Gastroesophageal sphincter (tissue), 4 donors: ENCODE measurements at regions not wholly inside any gene's neighbourhood (a gene's known extent, or its start where the extent isn't known, plus 50 kb on each side); places are given as distances from the start of the nearest gene placed in this dataset.

Experiments
- ATAC-seq: fragments of 150-250 bp; one replicate; pipeline ENCODE4 v1.9.1; 2016; ENCODE audit warnings: mild to moderate bottlenecking, moderate library complexity
- H3K27ac ChIP-seq, 4 donors: fragments of 200-600 bp; sonication (generic) in 3 of 4; 1 replicate in 3 of 4; 2 replicates in 1 of 4; pipeline ENCODE4 v1.5.1; 2016 to 2019
- H3K27me3 ChIP-seq: fragments of 200-600 bp; sonication (generic); one replicate; pipeline ENCODE4 v1.5.1; 2019
- H3K36me3 ChIP-seq, 2 donors: fragments of 200-600 bp; sonication (generic); one replicate each; pipeline ENCODE4 v1.5.1; 2019; ENCODE audit warnings: control low read depth in 1 of 2
- H3K4me1 ChIP-seq, 3 donors: fragments of 200-600 bp; sonication (generic); 1 replicate in 2 of 3; 2 replicates in 1 of 3; pipeline ENCODE4 v1.5.1; 2016 to 2019; ENCODE audit warnings: control low read depth in 2 of 3
- H3K4me3 ChIP-seq, 2 donors: fragments of 200-600 bp; sonication (generic); one replicate each; pipeline ENCODE4 v1.5.1; 2019; ENCODE audit warnings: mild to moderate bottlenecking in 1 of 2, moderate library complexity in 1 of 2
- H3K9me3 ChIP-seq, 3 donors: fragments of 200-600 bp; sonication (generic); one replicate each; pipeline ENCODE4 v1.5.1; 2017 to 2019; ENCODE audit warnings: control low read depth in 2 of 3
- CTCF ChIP-seq, 4 experiments: fragments of 200-600 bp in 2 of 4; fragments of 450-650 bp in 2 of 4; sonication (generic) in 1 of 4; IDR thresholded peaks; one replicate each; pipeline ENCODE4 v1.5.1; 2017 to 2019; ENCODE audit warnings: antibody characterized with exemption in 4 of 4, mild to moderate bottlenecking in 2 of 4, moderate library complexity in 2 of 4
- EP300 ChIP-seq: sonication (generic); formaldehyde crosslinking; IDR thresholded peaks from one replicate; pipeline ENCODE4 v1.6.1; 2017; ENCODE audit warnings: antibody characterized with exemption, mild to moderate bottlenecking
- POLR2A ChIP-seq, 2 donors: fragments of 450-650 bp; IDR thresholded peaks; one replicate each; pipeline ENCODE4 v1.6.1; 2017; ENCODE audit warnings: antibody characterized with exemption in 2 of 2, mild to moderate bottlenecking in 2 of 2, moderate library complexity in 1 of 2
- POLR2AphosphoS5 ChIP-seq: sonication (generic); formaldehyde crosslinking; IDR thresholded peaks from one replicate; pipeline ENCODE4 v1.6.1; 2017; ENCODE audit warnings: antibody characterized with exemption
- WGBS, 2 donors: methylation state at CpG; one replicate each; pipeline ENCODE4 v1.1.5; 2018; ENCODE audit warnings: low coverage in 1 of 2; 5-methylcytosine and 5-hydroxymethylcytosine counted together

GRCh38 chr4:62344474-62344873, 1144.3 kb downstream of the ADGRL3 start:
- H3K27me3 ChIP-seq = no peaks in the 10 kb centered on the region
- no peaks in the 10 kb centered on the region for H3K4me1 ChIP-seq
- H3K36me3 ChIP-seq = no peaks in the 10 kb centered on the region
- TF ChIP-seq POLR2A (IDR thresholded peaks at IDR 0.05) (no peak), CTCF (IDR thresholded peaks at IDR 0.05) (no peak), POLR2AphosphoS5 (no peak), EP300 (no peak)
- peaks cover 0 to 20% (median 0%) of the 10 kb centered on the region in 3 donors for H3K9me3 ChIP-seq
- 59 to 83% methylated on average over 2 to 4 of the region's 4 CpGs for whole genome bisulfite sequencing, 2 donors
- H3K4me3 ChIP-seq = no peak overlapping the region
- H3K27ac ChIP-seq = no peak overlapping the region
- no peak for ATAC-seq

GRCh38 chr4:62342346-62342745, 1142.2 kb downstream of the ADGRL3 start:
- H3K9me3 ChIP-seq = peaks cover 0 to 20% (median 0%) of the 10 kb centered on the region in 3 donors

GRCh38 chr4:62328526-62328925, 1128.4 kb downstream of the ADGRL3 start:
- H3K9me3 ChIP-seq = no peaks in the 10 kb centered on the region
- H3K36me3 ChIP-seq = no peaks in the 10 kb centered on the region
- WGBS, 2 donors = 67 to 84% methylated on average over 2 of the region's 2 CpGs
- H3K4me1 ChIP-seq = no peaks in the 10 kb centered on the region
- no peak overlapping the region for H3K4me3 ChIP-seq
- H3K27me3 ChIP-seq = no peaks in the 10 kb centered on the region
- no peak for TF ChIP-seq CTCF (IDR thresholded peaks at IDR 0.05)
- no peak for TF ChIP-seq POLR2A (IDR thresholded peaks at IDR 0.05)
- no peak for TF ChIP-seq POLR2AphosphoS5
- TF ChIP-seq EP300 = no peak
- ATAC-seq = no peak
- no peak overlapping the region for H3K27ac ChIP-seq

More at GRCh38 chr4:62342346-62342745, 1142.2 kb downstream of the ADGRL3 start:
- TF ChIP-seq CTCF (IDR thresholded peaks at IDR 0.05) = no peak
- no peak for TF ChIP-seq POLR2A (IDR thresholded peaks at IDR 0.05)
- no peak for TF ChIP-seq EP300
- TF ChIP-seq POLR2AphosphoS5 = no peak
- no peak overlapping the region for H3K4me3 ChIP-seq
- no peak for ATAC-seq
- no peaks in the 10 kb centered on the region for H3K27me3 ChIP-seq
- H3K36me3 ChIP-seq = no peaks in the 10 kb centered on the region
- no peaks in the 10 kb centered on the region for H3K4me1 ChIP-seq
- H3K27ac ChIP-seq = no peak overlapping the region

GRCh38 chr4:62327612-62328297, 1127.6 kb downstream of the ADGRL3 start:
- no peaks in the 10 kb centered on the region for H3K27me3 ChIP-seq

More at GRCh38 chr4:62327612-62328297, 1127.6 kb downstream of the ADGRL3 start:
- TF ChIP-seq POLR2A (IDR thresholded peaks at IDR 0.05) (no peak), POLR2AphosphoS5 (no peak), EP300 (no peak), CTCF (IDR thresholded peaks at IDR 0.05) (no peak)
- Histone ChIP-seq H3K4me3 (no peak overlapping the region), H3K4me1 (no peaks in the 10 kb centered on the region), H3K9me3 (no peaks in the 10 kb centered on the region), H3K27ac (no peak overlapping the region), H3K36me3 (no peaks in the 10 kb centered on the region)
- 64 to 68% methylated on average over 1 of the region's 1 CpG for WGBS, 2 donors
- ATAC-seq = no peak
